H1 (cell line): ENCODE measurements at regions not wholly inside any gene's neighbourhood (a gene's known extent, or its start where the extent isn't known, plus 50 kb on each side); places are given as distances from the start of the nearest gene placed in this dataset.

Experiments used
- BRCA1 ChIP-seq: IDR thresholded peaks from 2 replicates; pipeline ENCODE4 v1.6.1; 2012; ENCODE audit warnings: low read depth, low read length, improper control_type of control experiment
- EZH2 ChIP-seq: fragments of 200-600 bp; sonication (generic); IDR thresholded peaks from 2 replicates; pipeline ENCODE4 v1.7.1; 2012; ENCODE audit warnings: low read depth, mild to moderate bottlenecking, moderate library complexity, low read length, inconsistent platforms; ENCODE audit not compliant: severe bottlenecking
- SIN3A ChIP-seq, 2 experiments: IDR thresholded peaks in 1 of 2; conservative IDR thresholded peaks in 1 of 2; 2 replicates each; pipeline ENCODE4 v1.6.1; 2011 to 2012; ENCODE audit warnings: low read length in 2 of 2, improper control_type of control experiment in 1 of 2, low read depth in 1 of 2, mild to moderate bottlenecking in 1 of 2
- TF ChIP-seq, protein P1 (sequence below), 3 experiments: IDR thresholded peaks; 1 replicate in 2 of 3; 2 replicates in 1 of 3; pipeline versions ENCODE4 v1.5.1 to v1.6.1; 2011; ENCODE audit warnings: low read length in 3 of 3, mild to moderate bottlenecking in 3 of 3, inconsistent platforms in 2 of 3, low read depth in 1 of 3, moderate library complexity in 1 of 3; ENCODE audit not compliant: insufficient read depth in 1 of 3; ENCODE audit errors: control extremely low read depth in 1 of 3

- TF ChIP-seq, protein P1, sequence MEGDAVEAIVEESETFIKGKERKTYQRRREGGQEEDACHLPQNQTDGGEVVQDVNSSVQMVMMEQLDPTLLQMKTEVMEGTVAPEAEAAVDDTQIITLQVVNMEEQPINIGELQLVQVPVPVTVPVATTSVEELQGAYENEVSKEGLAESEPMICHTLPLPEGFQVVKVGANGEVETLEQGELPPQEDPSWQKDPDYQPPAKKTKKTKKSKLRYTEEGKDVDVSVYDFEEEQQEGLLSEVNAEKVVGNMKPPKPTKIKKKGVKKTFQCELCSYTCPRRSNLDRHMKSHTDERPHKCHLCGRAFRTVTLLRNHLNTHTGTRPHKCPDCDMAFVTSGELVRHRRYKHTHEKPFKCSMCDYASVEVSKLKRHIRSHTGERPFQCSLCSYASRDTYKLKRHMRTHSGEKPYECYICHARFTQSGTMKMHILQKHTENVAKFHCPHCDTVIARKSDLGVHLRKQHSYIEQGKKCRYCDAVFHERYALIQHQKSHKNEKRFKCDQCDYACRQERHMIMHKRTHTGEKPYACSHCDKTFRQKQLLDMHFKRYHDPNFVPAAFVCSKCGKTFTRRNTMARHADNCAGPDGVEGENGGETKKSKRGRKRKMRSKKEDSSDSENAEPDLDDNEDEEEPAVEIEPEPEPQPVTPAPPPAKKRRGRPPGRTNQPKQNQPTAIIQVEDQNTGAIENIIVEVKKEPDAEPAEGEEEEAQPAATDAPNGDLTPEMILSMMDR (IDR thresholded peaks at IDR 0.05; ENCODE audit: control extremely low read depth in 1 of 3, insufficient read depth in 1 of 3, low read depth in 1 of 3, low read length in 3 of 3): no peak
- no peak for TF ChIP-seq SIN3A (conservative IDR thresholded peaks at IDR 0.05 in 1 of 2, IDR thresholded peaks at IDR 0.05 in 1 of 2; ENCODE audit: low read depth in 1 of 2, low read length in 2 of 2)
- TF ChIP-seq EZH2: no peak
- no peak for TF ChIP-seq BRCA1
These were observed 106.5 kb upstream of the STOX2 start (continued) for GRCh38 chr4:183798301-183799253.
